A673 (cell line): ENCODE measurements at regions not wholly inside any gene's neighbourhood (a gene's known extent, or its start where the extent isn't known, plus 50 kb on each side); places are given as distances from the start of the nearest gene placed in this dataset.

Experiments used
- EZH2 ChIP-seq: fragments of 200-600 bp; sonication (generic); IDR thresholded peaks from 2 replicates; pipeline ENCODE4 v1.6.1; 2017; ENCODE audit warnings: borderline replicate concordance, low read depth, mild to moderate bottlenecking, mixed read lengths, antibody characterized with exemption, low read length; ENCODE audit not compliant: poor library complexity, severe bottlenecking
- TF ChIP-seq, protein P1 (sequence below): fragments of 300-800, 200-600 bp; sonication (generic); conservative IDR thresholded peaks from 2 replicates; pipeline ENCODE4 v1.5.1; 2017; ENCODE audit warnings: low read depth, mild to moderate bottlenecking, antibody characterized with exemption, low read length, moderate library complexity, mixed read lengths

DNA sequence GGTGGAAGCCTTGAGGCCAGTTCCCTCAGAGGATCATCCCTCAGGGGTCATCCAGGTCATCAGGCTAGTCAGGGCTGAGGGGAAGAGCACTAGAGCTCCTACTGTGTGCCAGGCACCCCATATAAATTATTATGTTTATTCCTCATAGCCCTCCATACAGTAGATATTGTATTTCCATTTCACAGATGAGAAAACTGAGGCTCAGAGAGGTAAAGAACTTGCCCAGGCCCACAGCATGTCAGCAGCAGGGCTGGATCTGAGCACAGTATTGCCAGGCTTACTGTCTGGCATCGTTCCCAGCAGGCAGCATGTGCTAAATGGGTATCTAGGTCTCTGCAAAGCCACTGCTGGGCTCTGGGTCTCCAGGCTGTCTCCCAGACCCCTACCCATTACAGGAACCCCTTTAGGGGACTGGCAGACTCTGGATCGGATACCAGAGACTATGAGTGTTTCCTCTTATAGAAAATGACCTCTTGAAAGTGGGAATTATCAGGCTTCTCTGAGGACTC lies 153.3 kb downstream of the PTPRU start:
- TF ChIP-seq, protein P1, sequence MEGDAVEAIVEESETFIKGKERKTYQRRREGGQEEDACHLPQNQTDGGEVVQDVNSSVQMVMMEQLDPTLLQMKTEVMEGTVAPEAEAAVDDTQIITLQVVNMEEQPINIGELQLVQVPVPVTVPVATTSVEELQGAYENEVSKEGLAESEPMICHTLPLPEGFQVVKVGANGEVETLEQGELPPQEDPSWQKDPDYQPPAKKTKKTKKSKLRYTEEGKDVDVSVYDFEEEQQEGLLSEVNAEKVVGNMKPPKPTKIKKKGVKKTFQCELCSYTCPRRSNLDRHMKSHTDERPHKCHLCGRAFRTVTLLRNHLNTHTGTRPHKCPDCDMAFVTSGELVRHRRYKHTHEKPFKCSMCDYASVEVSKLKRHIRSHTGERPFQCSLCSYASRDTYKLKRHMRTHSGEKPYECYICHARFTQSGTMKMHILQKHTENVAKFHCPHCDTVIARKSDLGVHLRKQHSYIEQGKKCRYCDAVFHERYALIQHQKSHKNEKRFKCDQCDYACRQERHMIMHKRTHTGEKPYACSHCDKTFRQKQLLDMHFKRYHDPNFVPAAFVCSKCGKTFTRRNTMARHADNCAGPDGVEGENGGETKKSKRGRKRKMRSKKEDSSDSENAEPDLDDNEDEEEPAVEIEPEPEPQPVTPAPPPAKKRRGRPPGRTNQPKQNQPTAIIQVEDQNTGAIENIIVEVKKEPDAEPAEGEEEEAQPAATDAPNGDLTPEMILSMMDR: no peak
- no peak for TF ChIP-seq EZH2
